ENCODE measurements at regions not wholly inside any gene's neighbourhood (a gene's known extent, or its start where the extent isn't known, plus 50 kb on each side); places are given as distances from the start of the nearest gene placed in this dataset.

DNA sequence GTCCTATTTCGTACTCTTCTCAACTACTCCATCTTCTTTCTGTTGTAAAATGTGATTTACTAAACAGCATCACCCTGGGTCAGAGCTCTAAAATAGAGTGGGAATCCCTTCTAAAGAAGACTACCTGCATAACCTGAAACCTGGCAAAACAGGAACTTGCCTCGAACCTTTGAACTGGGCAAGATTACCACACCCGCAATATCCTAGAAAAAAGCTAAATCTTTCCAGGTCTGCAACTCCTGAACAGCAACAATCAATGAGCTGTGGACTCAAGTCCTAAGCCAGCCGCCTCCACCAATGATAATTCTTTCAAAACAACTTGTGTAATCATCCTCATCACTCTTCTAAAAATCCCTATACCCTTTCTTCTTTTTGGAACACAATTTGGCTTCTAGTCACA lies 824.2 kb upstream of the COBL start:
- peaks cover 3% of the 10 kb centered on the region for H3K4me1 Mint-ChIP-seq (ENCODE audit: low read depth)
- H3K9me3 Mint-ChIP-seq (ENCODE audit: low read depth), result peaks cover 13% of the 10 kb centered on the region
- no peak overlapping the region for H3K27ac Mint-ChIP-seq
- H3K4me3 Mint-ChIP-seq (ENCODE audit: low read depth), result no peak overlapping the region
- H3K27me3 Mint-ChIP-seq, result no peaks in the 10 kb centered on the region
- H3K36me3 Mint-ChIP-seq (ENCODE audit: insufficient read depth), result no peaks in the 10 kb centered on the region
- TF ChIP-seq, protein P1, sequence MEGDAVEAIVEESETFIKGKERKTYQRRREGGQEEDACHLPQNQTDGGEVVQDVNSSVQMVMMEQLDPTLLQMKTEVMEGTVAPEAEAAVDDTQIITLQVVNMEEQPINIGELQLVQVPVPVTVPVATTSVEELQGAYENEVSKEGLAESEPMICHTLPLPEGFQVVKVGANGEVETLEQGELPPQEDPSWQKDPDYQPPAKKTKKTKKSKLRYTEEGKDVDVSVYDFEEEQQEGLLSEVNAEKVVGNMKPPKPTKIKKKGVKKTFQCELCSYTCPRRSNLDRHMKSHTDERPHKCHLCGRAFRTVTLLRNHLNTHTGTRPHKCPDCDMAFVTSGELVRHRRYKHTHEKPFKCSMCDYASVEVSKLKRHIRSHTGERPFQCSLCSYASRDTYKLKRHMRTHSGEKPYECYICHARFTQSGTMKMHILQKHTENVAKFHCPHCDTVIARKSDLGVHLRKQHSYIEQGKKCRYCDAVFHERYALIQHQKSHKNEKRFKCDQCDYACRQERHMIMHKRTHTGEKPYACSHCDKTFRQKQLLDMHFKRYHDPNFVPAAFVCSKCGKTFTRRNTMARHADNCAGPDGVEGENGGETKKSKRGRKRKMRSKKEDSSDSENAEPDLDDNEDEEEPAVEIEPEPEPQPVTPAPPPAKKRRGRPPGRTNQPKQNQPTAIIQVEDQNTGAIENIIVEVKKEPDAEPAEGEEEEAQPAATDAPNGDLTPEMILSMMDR (IDR thresholded peaks at IDR 0.05; ENCODE audit: unreplicated experiment), result no peak
- no peak for DNase-seq (ENCODE audit: low spot score, unreplicated experiment)

- H3K4me1 Mint-ChIP-seq (ENCODE audit: low read depth), result no peaks in the 10 kb centered on the region
- no peak overlapping the region for H3K27ac Mint-ChIP-seq
- no peak for DNase-seq (ENCODE audit: low spot score, unreplicated experiment)
- no peaks in the 10 kb centered on the region for H3K27me3 Mint-ChIP-seq
- no peak overlapping the region for H3K4me3 Mint-ChIP-seq (ENCODE audit: low read depth)
- no peaks in the 10 kb centered on the region for H3K36me3 Mint-ChIP-seq (ENCODE audit: insufficient read depth)
- peaks cover 13% of the 10 kb centered on the region for H3K9me3 Mint-ChIP-seq (ENCODE audit: low read depth)
- TF ChIP-seq, protein P1 (IDR thresholded peaks at IDR 0.05; ENCODE audit: unreplicated experiment), result no peak
Measured at GRCh38 chr7:52135403-52135802, 818.8 kb upstream of the COBL start.

GRCh38 chr7:52129278-52129677 lies 812.7 kb upstream of the COBL start:
- no peak overlapping the region for H3K27ac Mint-ChIP-seq
- H3K9me3 Mint-ChIP-seq (ENCODE audit: low read depth), result no peaks in the 10 kb centered on the region
- TF ChIP-seq, protein P1 (IDR thresholded peaks at IDR 0.05; ENCODE audit: unreplicated experiment), result no peak
- H3K27me3 Mint-ChIP-seq, result no peaks in the 10 kb centered on the region
- H3K36me3 Mint-ChIP-seq (ENCODE audit: insufficient read depth), result no peaks in the 10 kb centered on the region
- DNase-seq (ENCODE audit: low spot score, unreplicated experiment), result no peak
- no peak overlapping the region for H3K4me3 Mint-ChIP-seq (ENCODE audit: low read depth)
- no peaks in the 10 kb centered on the region for H3K4me1 Mint-ChIP-seq (ENCODE audit: low read depth)

DNA sequence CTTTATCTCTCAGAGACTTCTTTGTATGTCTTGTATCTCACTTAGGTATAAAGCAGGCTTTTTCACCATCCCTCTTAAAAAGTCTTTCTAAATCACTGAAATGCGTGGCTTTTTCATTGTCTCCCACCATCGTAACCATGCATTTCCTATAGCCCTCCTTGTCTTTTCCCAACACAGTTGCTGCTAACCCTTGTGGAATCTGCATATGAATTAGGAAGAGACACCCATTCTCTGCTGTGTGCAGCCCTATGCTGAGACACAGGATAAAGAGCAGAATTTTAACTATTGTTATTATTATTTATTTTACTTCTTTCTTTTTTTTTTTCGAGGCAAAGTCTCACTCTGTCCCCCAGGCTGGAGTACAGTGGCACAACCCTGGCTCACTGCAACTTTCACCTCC lies 804.3 kb upstream of the COBL start:
- no peak overlapping the region for H3K27ac Mint-ChIP-seq
- peaks cover 17% of the 10 kb centered on the region for H3K4me1 Mint-ChIP-seq (ENCODE audit: low read depth)
- no peaks in the 10 kb centered on the region for H3K27me3 Mint-ChIP-seq
- TF ChIP-seq, protein P1 (IDR thresholded peaks at IDR 0.05; ENCODE audit: unreplicated experiment), result no peak
- DNase-seq (ENCODE audit: low spot score, unreplicated experiment), result no peak
- no peaks in the 10 kb centered on the region for H3K9me3 Mint-ChIP-seq (ENCODE audit: low read depth)
- H3K4me3 Mint-ChIP-seq (ENCODE audit: low read depth), result no peak overlapping the region
- no peaks in the 10 kb centered on the region for H3K36me3 Mint-ChIP-seq (ENCODE audit: insufficient read depth)

GRCh38 chr7:52119537-52119936 lies 802.9 kb upstream of the COBL start:
- Mint-ChIP-seq H3K27me3 (no peaks in the 10 kb centered on the region), H3K9me3 (ENCODE audit: low read depth) (no peaks in the 10 kb centered on the region), H3K36me3 (ENCODE audit: insufficient read depth) (no peaks in the 10 kb centered on the region), H3K4me3 (ENCODE audit: low read depth) (no peak overlapping the region), H3K27ac (no peak overlapping the region), H3K4me1 (ENCODE audit: low read depth) (peaks cover 17% of the 10 kb centered on the region)
- DNase-seq (ENCODE audit: low spot score, unreplicated experiment), result no peak
- TF ChIP-seq, protein P1 (IDR thresholded peaks at IDR 0.05; ENCODE audit: unreplicated experiment), result no peak

Data from progenitor cell of endocrine pancreas (in vitro differentiated cells).